ENCODE measurements at regions not wholly inside any gene's neighbourhood (a gene's known extent, or its start where the extent isn't known, plus 50 kb on each side); places are given as distances from the start of the nearest gene placed in this dataset.

- no peak for TF ChIP-seq CTCF (IDR thresholded peaks at IDR 0.05)
- no peak for TF ChIP-seq EZH2 (IDR thresholded peaks at IDR 0.05; ENCODE audit: borderline replicate concordance, insufficient read depth, low read depth, low read length, poor library complexity, severe bottlenecking)
Observed at GRCh38 chr17:71055128-71055527, 885.8 kb downstream of the KCNJ2 start.

Measured in B cell (primary cell).